ENCODE measurements at regions not wholly inside any gene's neighbourhood (a gene's known extent, or its start where the extent isn't known, plus 50 kb on each side); places are given as distances from the start of the nearest gene placed in this dataset.

DNA sequence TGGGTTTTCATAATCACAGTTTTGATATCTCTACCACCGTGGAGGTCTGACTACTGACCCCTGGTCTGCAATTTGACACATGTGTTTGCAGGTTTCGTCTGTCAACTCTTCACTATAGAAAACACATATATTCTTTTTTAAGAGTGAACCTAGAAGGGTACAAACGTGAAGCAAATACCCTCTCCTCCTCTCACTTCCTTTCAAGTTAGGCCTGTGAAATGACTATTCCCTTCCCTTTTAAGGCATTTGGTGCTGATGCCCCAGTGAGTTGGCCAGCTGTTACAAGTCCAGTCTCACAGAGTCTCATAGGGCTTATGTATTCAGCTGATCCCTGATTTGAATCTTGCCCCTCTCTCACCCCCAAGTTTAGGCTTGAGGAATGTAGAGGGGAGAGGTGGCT, 742.0 kb upstream of the IGFBP3 start:
- ChIA-PET POLR2A (no interaction called here), CTCF (no interaction called here)
- TF ChIP-seq, protein P1, sequence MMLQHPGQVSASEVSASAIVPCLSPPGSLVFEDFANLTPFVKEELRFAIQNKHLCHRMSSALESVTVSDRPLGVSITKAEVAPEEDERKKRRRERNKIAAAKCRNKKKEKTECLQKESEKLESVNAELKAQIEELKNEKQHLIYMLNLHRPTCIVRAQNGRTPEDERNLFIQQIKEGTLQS (CRISPR knock-in tag; conservative IDR thresholded peaks at IDR 0.05): no peak
- TF ChIP-seq, protein P2, sequence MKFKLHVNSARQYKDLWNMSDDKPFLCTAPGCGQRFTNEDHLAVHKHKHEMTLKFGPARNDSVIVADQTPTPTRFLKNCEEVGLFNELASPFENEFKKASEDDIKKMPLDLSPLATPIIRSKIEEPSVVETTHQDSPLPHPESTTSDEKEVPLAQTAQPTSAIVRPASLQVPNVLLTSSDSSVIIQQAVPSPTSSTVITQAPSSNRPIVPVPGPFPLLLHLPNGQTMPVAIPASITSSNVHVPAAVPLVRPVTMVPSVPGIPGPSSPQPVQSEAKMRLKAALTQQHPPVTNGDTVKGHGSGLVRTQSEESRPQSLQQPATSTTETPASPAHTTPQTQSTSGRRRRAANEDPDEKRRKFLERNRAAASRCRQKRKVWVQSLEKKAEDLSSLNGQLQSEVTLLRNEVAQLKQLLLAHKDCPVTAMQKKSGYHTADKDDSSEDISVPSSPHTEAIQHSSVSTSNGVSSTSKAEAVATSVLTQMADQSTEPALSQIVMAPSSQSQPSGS (CRISPR knock-in tag; IDR thresholded peaks at IDR 0.05; ENCODE audit: borderline replicate concordance, low read depth): no peak
- TF ChIP-seq, protein P3, sequence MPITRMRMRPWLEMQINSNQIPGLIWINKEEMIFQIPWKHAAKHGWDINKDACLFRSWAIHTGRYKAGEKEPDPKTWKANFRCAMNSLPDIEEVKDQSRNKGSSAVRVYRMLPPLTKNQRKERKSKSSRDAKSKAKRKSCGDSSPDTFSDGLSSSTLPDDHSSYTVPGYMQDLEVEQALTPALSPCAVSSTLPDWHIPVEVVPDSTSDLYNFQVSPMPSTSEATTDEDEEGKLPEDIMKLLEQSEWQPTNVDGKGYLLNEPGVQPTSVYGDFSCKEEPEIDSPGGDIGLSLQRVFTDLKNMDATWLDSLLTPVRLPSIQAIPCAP (CRISPR knock-in tag; IDR thresholded peaks at IDR 0.05): no peak
- no peak for TF ChIP-seq MXD4 (CRISPR knock-in tag; IDR thresholded peaks at IDR 0.05; ENCODE audit: borderline replicate concordance)
- TF ChIP-seq FOXJ3 (CRISPR knock-in tag; IDR thresholded peaks at IDR 0.05; ENCODE audit: borderline replicate concordance): no peak
- TF ChIP-seq CREB1 (CRISPR knock-in tag; IDR thresholded peaks at IDR 0.05): no peak
- no peak for TF ChIP-seq OVOL2 (CRISPR knock-in tag; IDR thresholded peaks at IDR 0.05; ENCODE audit: borderline replicate concordance)
- no peak for TF ChIP-seq CREM (CRISPR knock-in tag; IDR thresholded peaks at IDR 0.05)
- TF ChIP-seq, protein P4, sequence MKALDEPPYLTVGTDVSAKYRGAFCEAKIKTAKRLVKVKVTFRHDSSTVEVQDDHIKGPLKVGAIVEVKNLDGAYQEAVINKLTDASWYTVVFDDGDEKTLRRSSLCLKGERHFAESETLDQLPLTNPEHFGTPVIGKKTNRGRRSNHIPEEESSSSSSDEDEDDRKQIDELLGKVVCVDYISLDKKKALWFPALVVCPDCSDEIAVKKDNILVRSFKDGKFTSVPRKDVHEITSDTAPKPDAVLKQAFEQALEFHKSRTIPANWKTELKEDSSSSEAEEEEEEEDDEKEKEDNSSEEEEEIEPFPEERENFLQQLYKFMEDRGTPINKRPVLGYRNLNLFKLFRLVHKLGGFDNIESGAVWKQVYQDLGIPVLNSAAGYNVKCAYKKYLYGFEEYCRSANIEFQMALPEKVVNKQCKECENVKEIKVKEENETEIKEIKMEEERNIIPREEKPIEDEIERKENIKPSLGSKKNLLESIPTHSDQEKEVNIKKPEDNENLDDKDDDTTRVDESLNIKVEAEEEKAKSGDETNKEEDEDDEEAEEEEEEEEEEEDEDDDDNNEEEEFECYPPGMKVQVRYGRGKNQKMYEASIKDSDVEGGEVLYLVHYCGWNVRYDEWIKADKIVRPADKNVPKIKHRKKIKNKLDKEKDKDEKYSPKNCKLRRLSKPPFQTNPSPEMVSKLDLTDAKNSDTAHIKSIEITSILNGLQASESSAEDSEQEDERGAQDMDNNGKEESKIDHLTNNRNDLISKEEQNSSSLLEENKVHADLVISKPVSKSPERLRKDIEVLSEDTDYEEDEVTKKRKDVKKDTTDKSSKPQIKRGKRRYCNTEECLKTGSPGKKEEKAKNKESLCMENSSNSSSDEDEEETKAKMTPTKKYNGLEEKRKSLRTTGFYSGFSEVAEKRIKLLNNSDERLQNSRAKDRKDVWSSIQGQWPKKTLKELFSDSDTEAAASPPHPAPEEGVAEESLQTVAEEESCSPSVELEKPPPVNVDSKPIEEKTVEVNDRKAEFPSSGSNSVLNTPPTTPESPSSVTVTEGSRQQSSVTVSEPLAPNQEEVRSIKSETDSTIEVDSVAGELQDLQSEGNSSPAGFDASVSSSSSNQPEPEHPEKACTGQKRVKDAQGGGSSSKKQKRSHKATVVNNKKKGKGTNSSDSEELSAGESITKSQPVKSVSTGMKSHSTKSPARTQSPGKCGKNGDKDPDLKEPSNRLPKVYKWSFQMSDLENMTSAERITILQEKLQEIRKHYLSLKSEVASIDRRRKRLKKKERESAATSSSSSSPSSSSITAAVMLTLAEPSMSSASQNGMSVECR (CRISPR knock-in tag; IDR thresholded peaks at IDR 0.05; ENCODE audit: borderline replicate concordance): no peak
- TF ChIP-seq, protein P5, sequence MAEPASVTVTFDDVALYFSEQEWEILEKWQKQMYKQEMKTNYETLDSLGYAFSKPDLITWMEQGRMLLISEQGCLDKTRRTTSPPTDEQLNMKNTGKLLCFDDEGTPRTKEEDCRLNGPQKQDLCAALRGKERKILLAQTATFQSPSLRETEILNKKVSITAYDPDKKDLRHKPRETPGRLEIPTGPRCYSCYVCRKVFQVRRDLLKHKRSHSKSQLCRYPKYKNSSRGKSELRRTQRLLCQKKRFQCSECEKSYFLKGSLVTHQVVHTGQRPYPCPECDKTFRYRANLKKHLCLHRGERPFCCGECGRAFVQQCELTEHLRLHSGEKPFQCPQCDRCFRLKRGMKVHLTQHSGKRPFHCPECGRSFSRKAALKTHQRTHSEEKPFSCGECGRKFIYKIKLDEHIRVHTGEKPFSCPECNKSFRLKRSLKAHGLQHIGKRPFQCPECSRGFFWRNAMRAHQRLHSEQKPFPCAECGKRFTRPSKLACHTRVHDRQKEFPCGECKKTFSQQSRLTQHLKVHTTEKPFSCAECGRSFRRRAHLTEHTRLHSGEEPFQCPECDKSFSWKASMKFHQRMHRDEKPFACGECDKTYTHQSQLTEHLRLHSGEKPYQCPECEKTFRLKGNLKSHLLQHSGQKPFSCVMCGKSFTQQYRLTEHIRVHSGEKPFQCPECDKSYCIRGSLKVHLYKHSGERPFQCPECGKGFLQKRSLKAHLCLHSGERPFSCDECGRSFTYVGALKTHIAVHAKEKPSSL (CRISPR knock-in tag; conservative IDR thresholded peaks at IDR 0.05): no peak
- no peak for TF ChIP-seq ATF1 (CRISPR knock-in tag; IDR thresholded peaks at IDR 0.05)
- TF ChIP-seq, protein P6, sequence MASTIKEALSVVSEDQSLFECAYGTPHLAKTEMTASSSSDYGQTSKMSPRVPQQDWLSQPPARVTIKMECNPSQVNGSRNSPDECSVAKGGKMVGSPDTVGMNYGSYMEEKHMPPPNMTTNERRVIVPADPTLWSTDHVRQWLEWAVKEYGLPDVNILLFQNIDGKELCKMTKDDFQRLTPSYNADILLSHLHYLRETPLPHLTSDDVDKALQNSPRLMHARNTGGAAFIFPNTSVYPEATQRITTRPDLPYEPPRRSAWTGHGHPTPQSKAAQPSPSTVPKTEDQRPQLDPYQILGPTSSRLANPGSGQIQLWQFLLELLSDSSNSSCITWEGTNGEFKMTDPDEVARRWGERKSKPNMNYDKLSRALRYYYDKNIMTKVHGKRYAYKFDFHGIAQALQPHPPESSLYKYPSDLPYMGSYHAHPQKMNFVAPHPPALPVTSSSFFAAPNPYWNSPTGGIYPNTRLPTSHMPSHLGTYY (CRISPR knock-in tag; IDR thresholded peaks at IDR 0.05): no peak
- no peak for TF ChIP-seq SMAD3 (CRISPR knock-in tag; IDR thresholded peaks at IDR 0.05; ENCODE audit: borderline replicate concordance)
- TF ChIP-seq, protein P7, sequence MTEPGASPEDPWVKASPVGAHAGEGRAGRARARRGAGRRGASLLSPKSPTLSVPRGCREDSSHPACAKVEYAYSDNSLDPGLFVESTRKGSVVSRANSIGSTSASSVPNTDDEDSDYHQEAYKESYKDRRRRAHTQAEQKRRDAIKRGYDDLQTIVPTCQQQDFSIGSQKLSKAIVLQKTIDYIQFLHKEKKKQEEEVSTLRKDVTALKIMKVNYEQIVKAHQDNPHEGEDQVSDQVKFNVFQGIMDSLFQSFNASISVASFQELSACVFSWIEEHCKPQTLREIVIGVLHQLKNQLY (CRISPR knock-in tag; IDR thresholded peaks at IDR 0.05): no peak
- TF ChIP-seq NFATC4 (CRISPR knock-in tag; IDR thresholded peaks at IDR 0.05): no peak
- no peak for TF ChIP-seq CBFB (CRISPR knock-in tag; IDR thresholded peaks at IDR 0.05; ENCODE audit: low read depth)
- TF ChIP-seq TCF7 (CRISPR knock-in tag; IDR thresholded peaks at IDR 0.05; ENCODE audit: low read depth): no peak
- no peak for TF ChIP-seq SOX15 (CRISPR knock-in tag; IDR thresholded peaks at IDR 0.05)
- Mint-ChIP-seq H3K36me3 (peaks cover 33% of the 10 kb centered on the region), H3K9me3 (peaks cover 44% of the 10 kb centered on the region), H3K27ac (no peak overlapping the region), H3K4me1 (peaks cover 6% of the 10 kb centered on the region), H3K27me3 (ENCODE audit: low read depth) (no peaks in the 10 kb centered on the region), H3K4me3 (no peak overlapping the region)
- ATAC-seq (no peak), DNase-seq (ENCODE audit: low spot score) (no peak)
